ENCODE measurements at regions not wholly inside any gene's neighbourhood (a gene's known extent, or its start where the extent isn't known, plus 50 kb on each side); places are given as distances from the start of the nearest gene placed in this dataset.

- no peaks in the 10 kb centered on the region for H3K9me3 ChIP-seq
- no peaks in the 10 kb centered on the region for H3K27me3 ChIP-seq (ENCODE audit: low read depth)
- DNase-seq (no peak), ATAC-seq (no peak)
- no peaks in the 10 kb centered on the region for H3K4me1 ChIP-seq
- H3K36me3 ChIP-seq, result no peaks in the 10 kb centered on the region
- H3K27ac ChIP-seq, result no peak overlapping the region
- no peak for TF ChIP-seq CTCF (IDR thresholded peaks at IDR 0.05)
- H3K4me3 ChIP-seq, result no peak overlapping the region
- intact Hi-C loops (cut with DNase I), result no loop called here
These were observed 340.8 kb downstream of the PAPSS1 start for GRCh38 chr4:107379054-107379869.

- TF ChIP-seq CTCF (IDR thresholded peaks at IDR 0.05), result no peak
- H3K27ac ChIP-seq, result no peak overlapping the region
- no peaks in the 10 kb centered on the region for H3K36me3 ChIP-seq
- no peaks in the 10 kb centered on the region for H3K9me3 ChIP-seq
- no peaks in the 10 kb centered on the region for H3K4me1 ChIP-seq
- no peaks in the 10 kb centered on the region for H3K27me3 ChIP-seq (ENCODE audit: low read depth)
- intact Hi-C loops (cut with DNase I), result no loop called here
- ATAC-seq, result no peak
- H3K4me3 ChIP-seq, result no peak overlapping the region
- no peak for DNase-seq
These were observed 340.2 kb upstream of the DKK2 start for GRCh38 chr4:107376293-107376692.

GRCh38 chr4:107366900-107367299 is 330.8 kb upstream of the DKK2 start:
- intact Hi-C loops (cut with DNase I), result loop anchor here (10.0 kb wide), 1 partner anchor 912 kb away; no protein-coding TSS in a partner anchor
- Histone ChIP-seq H3K4me3 (no peak overlapping the region), H3K4me1 (no peaks in the 10 kb centered on the region), H3K9me3 (no peaks in the 10 kb centered on the region), H3K36me3 (no peaks in the 10 kb centered on the region), H3K27ac (no peak overlapping the region), H3K27me3 (ENCODE audit: low read depth) (no peaks in the 10 kb centered on the region)
- no peak for DNase-seq
- no peak for ATAC-seq
- no peak for TF ChIP-seq CTCF (IDR thresholded peaks at IDR 0.05)

- DNase-seq (no peak), ATAC-seq (no peak)
- Histone ChIP-seq H3K27ac (no peak overlapping the region), H3K4me1 (no peaks in the 10 kb centered on the region), H3K9me3 (no peaks in the 10 kb centered on the region), H3K27me3 (ENCODE audit: low read depth) (no peaks in the 10 kb centered on the region), H3K4me3 (no peak overlapping the region), H3K36me3 (no peaks in the 10 kb centered on the region)
- TF ChIP-seq CTCF (IDR thresholded peaks at IDR 0.05), result no peak
- intact Hi-C loops (cut with DNase I), result loop anchor here (10.0 kb wide), 1 partner anchor 911 kb away; no protein-coding TSS in a partner anchor
These were observed 330.1 kb upstream of the DKK2 start for GRCh38 chr4:107366016-107366735.

GRCh38 chr4:107363125-107363524 is 327.0 kb upstream of the DKK2 start:
- no peaks in the 10 kb centered on the region for H3K9me3 ChIP-seq
- ATAC-seq, result no peak
- intact Hi-C loops (cut with DNase I), result loop anchor here (10.0 kb wide), 1 partner anchor 908 kb away; no protein-coding TSS in a partner anchor
- no peak overlapping the region for H3K4me3 ChIP-seq
- TF ChIP-seq CTCF (IDR thresholded peaks at IDR 0.05), result no peak
- H3K27ac ChIP-seq, result no peak overlapping the region
- no peaks in the 10 kb centered on the region for H3K4me1 ChIP-seq
- no peaks in the 10 kb centered on the region for H3K27me3 ChIP-seq (ENCODE audit: low read depth)
- DNase-seq, result no peak
- H3K36me3 ChIP-seq, result no peaks in the 10 kb centered on the region

All from lower lobe of right lung (tissue), 2 donors.